Heart left ventricle (tissue), 13 donors: ENCODE measurements at regions not wholly inside any gene's neighbourhood (a gene's known extent, or its start where the extent isn't known, plus 50 kb on each side); places are given as distances from the start of the nearest gene placed in this dataset.

ENCODE experiments used
- POLR2A ChIP-seq, 2 donors: fragments of 450-650 bp; IDR thresholded peaks; one replicate each; pipeline ENCODE4 v1.6.1; 2017; ENCODE audit warnings: antibody characterized with exemption in 2 of 2, mild to moderate bottlenecking in 2 of 2, moderate library complexity in 2 of 2
- TF ChIP-seq, protein P1 (sequence below), 12 donors: fragments of 200-600 bp; sonication (generic) in 4 of 12; IDR thresholded peaks; one replicate each; pipeline versions ENCODE4 v1.5.0 to v1.8.0; 2018 to 2022; ENCODE audit warnings: antibody characterized with exemption in 12 of 12, mild to moderate bottlenecking in 5 of 12
- donor health status: ischemic (EF 13 %, LVEDD 7.1; RV severe dilation, severe dysfunction).
- donor health status: DM: no; HTN: yes; CAD: no.
- donor health status: DM: no; HTN: no; CAD: no.
- donor health status: ischemic (EF 25% LVEDD 6.9; RV normal size, moderate dysfunction).
- donor health status: ischemic (EF 25% LVEDD 5.7; RV mildly dilated, moderate dysfunction).
- donor health status: ischemic (EF 35%, LVEDD 5.7; RV mildly dilated, moderate dysfunction).
- donor health status: nonischemic (EF 11% LVEDD 7.7; RV severe dilation, severe dysfunction).
- donor health status: DM: yes; HTN: yes; CAD: no.
- donor health status: PGD.
- donor health status: ischemic (EF 29% LVEDD 5.4; RV normal size, mild dysfunction).
- donor health status: nonischemic (EF 23%, LVEDD 6.1; RV moderate dilation, normal function).

DNA sequence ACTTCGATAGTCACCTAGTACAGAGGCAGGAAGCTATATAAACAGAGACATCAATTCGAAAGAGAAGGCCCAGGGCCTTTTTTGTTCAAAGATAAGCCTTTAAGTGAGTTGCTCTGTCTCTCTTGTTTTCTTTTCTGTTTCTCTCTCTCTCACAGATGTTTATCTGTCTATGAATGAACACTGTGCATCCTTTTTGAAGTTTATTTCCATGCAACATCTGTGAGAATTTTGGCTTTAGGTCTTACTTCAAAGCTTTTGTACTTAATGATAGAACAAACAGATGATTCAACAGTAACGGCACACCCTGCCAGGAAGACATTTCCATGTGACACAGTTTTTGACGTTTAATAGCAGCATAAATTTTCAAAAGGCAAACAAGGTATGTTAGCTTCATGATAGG, 1413.1 kb upstream of the CDH6 start:
- TF ChIP-seq, protein P1, sequence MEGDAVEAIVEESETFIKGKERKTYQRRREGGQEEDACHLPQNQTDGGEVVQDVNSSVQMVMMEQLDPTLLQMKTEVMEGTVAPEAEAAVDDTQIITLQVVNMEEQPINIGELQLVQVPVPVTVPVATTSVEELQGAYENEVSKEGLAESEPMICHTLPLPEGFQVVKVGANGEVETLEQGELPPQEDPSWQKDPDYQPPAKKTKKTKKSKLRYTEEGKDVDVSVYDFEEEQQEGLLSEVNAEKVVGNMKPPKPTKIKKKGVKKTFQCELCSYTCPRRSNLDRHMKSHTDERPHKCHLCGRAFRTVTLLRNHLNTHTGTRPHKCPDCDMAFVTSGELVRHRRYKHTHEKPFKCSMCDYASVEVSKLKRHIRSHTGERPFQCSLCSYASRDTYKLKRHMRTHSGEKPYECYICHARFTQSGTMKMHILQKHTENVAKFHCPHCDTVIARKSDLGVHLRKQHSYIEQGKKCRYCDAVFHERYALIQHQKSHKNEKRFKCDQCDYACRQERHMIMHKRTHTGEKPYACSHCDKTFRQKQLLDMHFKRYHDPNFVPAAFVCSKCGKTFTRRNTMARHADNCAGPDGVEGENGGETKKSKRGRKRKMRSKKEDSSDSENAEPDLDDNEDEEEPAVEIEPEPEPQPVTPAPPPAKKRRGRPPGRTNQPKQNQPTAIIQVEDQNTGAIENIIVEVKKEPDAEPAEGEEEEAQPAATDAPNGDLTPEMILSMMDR (IDR thresholded peaks at IDR 0.05) = no peak
- TF ChIP-seq POLR2A (IDR thresholded peaks at IDR 0.05) = no peak
